HG03342 (cell line): ENCODE measurements at regions not wholly inside any gene's neighbourhood (a gene's known extent, or its start where the extent isn't known, plus 50 kb on each side); places are given as distances from the start of the nearest gene placed in this dataset.

ENCODE experiments used
- ATAC-seq: cut with Tn5 transposase; IDR thresholded peaks from one replicate; pipeline ENCODE4 v1.9.1; 2021; ENCODE audit warnings: mild to moderate bottlenecking, moderate library complexity; ENCODE audit not compliant: unreplicated experiment

GRCh38 chr20:39225536-39225935 is 263.4 kb downstream of the DHX35 start:
- no peak for ATAC-seq

GRCh38 chr20:39222101-39222500 is 260.0 kb downstream of the DHX35 start:
- ATAC-seq, result no peak

GRCh38 chr20:39216195-39216594 is 254.1 kb downstream of the DHX35 start:
- ATAC-seq, result no peak

GRCh38 chr20:39214828-39215227 is 252.7 kb downstream of the DHX35 start:
- ATAC-seq, result no peak

- no peak for ATAC-seq
Observed at GRCh38 chr20:39213476-39214145, 251.5 kb downstream of the DHX35 start.

- no peak for ATAC-seq
Observed at GRCh38 chr20:39211060-39211748, 249.1 kb downstream of the DHX35 start.

GRCh38 chr20:39210341-39211036 is 248.3 kb downstream of the DHX35 start:
- ATAC-seq, result no peak

- no peak for ATAC-seq
Observed at GRCh38 chr20:39206899-39207564, 244.9 kb downstream of the DHX35 start.

- no peak for ATAC-seq
Observed at GRCh38 chr20:39195582-39196021, 233.5 kb downstream of the DHX35 start.

- no peak for ATAC-seq
Observed at GRCh38 chr20:39190666-39191570, 228.8 kb downstream of the DHX35 start.

- no peak for ATAC-seq
Observed at GRCh38 chr20:39188266-39188765, 226.2 kb downstream of the DHX35 start.

- ATAC-seq, result no peak
Observed at GRCh38 chr20:39181490-39181889, 219.3 kb downstream of the DHX35 start.

GRCh38 chr20:39176457-39176856 is 214.3 kb downstream of the DHX35 start:
- no peak for ATAC-seq

- no peak for ATAC-seq
Observed at GRCh38 chr20:39170896-39171463, 208.8 kb downstream of the DHX35 start.

- no peak for ATAC-seq
Observed at GRCh38 chr20:39165099-39165498, 203.0 kb downstream of the DHX35 start.

- no peak for ATAC-seq
Observed at GRCh38 chr20:39164642-39165041, 202.5 kb downstream of the DHX35 start.

GRCh38 chr20:39163993-39164392 is 201.8 kb downstream of the DHX35 start:
- ATAC-seq, result no peak

GRCh38 chr20:39161900-39162299 is 199.8 kb downstream of the DHX35 start:
- ATAC-seq, result no peak

GRCh38 chr20:39155971-39156370 is 193.8 kb downstream of the DHX35 start:
- ATAC-seq, result no peak

- no peak for ATAC-seq
Observed at GRCh38 chr20:39152742-39153141, 190.6 kb downstream of the DHX35 start.
